WTC11 (cell line): ENCODE measurements at regions not wholly inside any gene's neighbourhood (a gene's known extent, or its start where the extent isn't known, plus 50 kb on each side); places are given as distances from the start of the nearest gene placed in this dataset.

Experiments
- ATAC-seq: fragments of 200-7000 bp; cut with Tn5 transposase; 2 replicates; pipeline ENCODE4 v1.10.0; 2021; ENCODE audit warnings: mild to moderate bottlenecking, moderate library complexity
- CTCF ChIA-PET: fragments of 300-600 bp; sonication (Branson Sonifier 250); formaldehyde crosslinking; loops from one replicate; lab custom pipeline; 2021; ENCODE audit warnings: antibody characterized with exemption; lab: Charles Lee
- POLR2A ChIA-PET: fragments of 350-600 bp; sonication (Branson Sonifier 250); formaldehyde crosslinking; loops from one replicate; lab custom pipeline; 2021; ENCODE audit warnings: antibody characterized with exemption; lab: Charles Lee
- DNase-seq: peaks from one replicate; pipeline ENCODE4 v3.0.0; 2021; ENCODE audit warnings: low spot score
- H3K27ac Mint-ChIP-seq: 2 replicates; pipeline ENCODE4 v1.8.0; 2021; ENCODE audit warnings: mixed read lengths
- H3K27me3 Mint-ChIP-seq: 2 replicates; pipeline ENCODE4 v1.8.0; 2021; ENCODE audit warnings: low read depth, mild to moderate bottlenecking, moderate library complexity, mixed read lengths
- H3K36me3 Mint-ChIP-seq: 2 replicates; pipeline ENCODE4 v1.8.0; 2021; ENCODE audit warnings: mixed read lengths
- H3K4me1 Mint-ChIP-seq: 2 replicates; pipeline ENCODE4 v1.8.0; 2022; ENCODE audit warnings: mixed read lengths
- H3K4me3 Mint-ChIP-seq: 2 replicates; pipeline ENCODE4 v1.8.0; 2021; ENCODE audit warnings: mild to moderate bottlenecking, moderate library complexity, mixed read lengths
- H3K9me3 Mint-ChIP-seq: 2 replicates; pipeline ENCODE4 v1.8.0; 2021; ENCODE audit warnings: mixed read lengths
- ATF2 ChIP-seq: sonication (generic); formaldehyde crosslinking; IDR thresholded peaks from 2 replicates; pipeline ENCODE4 v1.8.1; 2022; ENCODE audit warnings: low read depth, missing genetic modification reagents, borderline replicate concordance
- CTCF ChIP-seq: fragments of 200-600 bp; IDR thresholded peaks from 2 replicates; pipeline ENCODE4 v1.8.0; 2022; ENCODE audit warnings: antibody characterized with exemption
- EMX1 ChIP-seq: fragments of 250-450 bp; sonication (Bioruptor Pico); IDR thresholded peaks from 2 replicates; pipeline ENCODE4 v1.8.0; 2021; ENCODE audit warnings: mild to moderate bottlenecking
- ETV6 ChIP-seq: sonication (generic); formaldehyde crosslinking; IDR thresholded peaks from 2 replicates; pipeline ENCODE4 v1.8.1; 2022; ENCODE audit warnings: mild to moderate bottlenecking, missing genetic modification reagents
- GTF2I ChIP-seq: fragments of 250-450 bp; sonication (Bioruptor Pico); conservative IDR thresholded peaks from 2 replicates; pipeline ENCODE4 v1.4.0; 2021; ENCODE audit warnings: mild to moderate bottlenecking
- HMGXB4 ChIP-seq: sonication (generic); formaldehyde crosslinking; IDR thresholded peaks from 2 replicates; pipeline ENCODE4 v1.8.1; 2023; ENCODE audit warnings: mild to moderate bottlenecking, moderate library complexity, missing genetic modification reagents
- MAX ChIP-seq: sonication (generic); formaldehyde crosslinking; IDR thresholded peaks from 2 replicates; pipeline ENCODE4 v1.8.0; 2022; ENCODE audit warnings: mild to moderate bottlenecking, missing genetic modification reagents
- RORB ChIP-seq: fragments of 250-450 bp; sonication (Bioruptor Pico); IDR thresholded peaks from 2 replicates; pipeline ENCODE4 v1.9.0; 2021; ENCODE audit warnings: mild to moderate bottlenecking
- TP53 ChIP-seq: sonication (generic); formaldehyde crosslinking; IDR thresholded peaks from 2 replicates; pipeline ENCODE4 v1.8.1; 2023; ENCODE audit warnings: mild to moderate bottlenecking, missing genetic modification reagents
- USF1 ChIP-seq: sonication (generic); formaldehyde crosslinking; IDR thresholded peaks from 2 replicates; pipeline ENCODE4 v1.8.0; 2022; ENCODE audit warnings: mild to moderate bottlenecking, missing genetic modification reagents
- ZNF219 ChIP-seq: sonication (generic); formaldehyde crosslinking; IDR thresholded peaks from 2 replicates; pipeline ENCODE4 v1.8.0; 2023; ENCODE audit warnings: missing genetic modification reagents, mild to moderate bottlenecking, borderline replicate concordance
- ZNF232 ChIP-seq: sonication (generic); formaldehyde crosslinking; IDR thresholded peaks from 2 replicates; pipeline ENCODE4 v1.8.0; 2022; ENCODE audit warnings: mild to moderate bottlenecking, missing genetic modification reagents

- CTCF ChIA-PET = interaction anchor here (0.6 to 3.8 kb wide), 40 partner anchors 9 to 915 kb away, joined by 3 to 56 read pairs (median 4); no protein-coding TSS in a partner anchor
- Mint-ChIP-seq H3K9me3 (no peaks in the 10 kb centered on the region), H3K27me3 (peaks cover 22% of the 10 kb centered on the region), H3K36me3 (no peaks in the 10 kb centered on the region), H3K27ac (no peak overlapping the region)
- peak; percentile 81 for DNase-seq
- TF ChIP-seq MAX (CRISPR knock-in tag) = no peak
- peak; percentile 41 for TF ChIP-seq CTCF
- TF ChIP-seq GTF2I (CRISPR knock-in tag) = no peak
- TF ChIP-seq, all 79 proteins: peak for 1
- POLR2A ChIA-PET = no interaction called here
- peak; percentile 96 for ATAC-seq
- peaks cover 4% of the 10 kb centered on the region for H3K4me1 Mint-ChIP-seq
- no peak overlapping the region for H3K4me3 Mint-ChIP-seq
These were observed 89.8 kb upstream of the PAX1 start for GRCh38 chr20:21615617-21616080.

- DNase-seq = no peak
- ChIA-PET CTCF (interaction anchor here (0.6 to 3.8 kb wide), 38 partner anchors 8 to 915 kb away, joined by 3 to 56 read pairs (median 4); no protein-coding TSS in a partner anchor), POLR2A (no interaction called here)
These were observed 90.5 kb upstream of the PAX1 start for GRCh38 chr20:21614980-21615379.

GRCh38 chr20:21613512-21613911 is 92.0 kb upstream of the PAX1 start:
- ATAC-seq (no peak), DNase-seq (no peak)
- peaks cover 18% of the 10 kb centered on the region for H3K27me3 Mint-ChIP-seq
- H3K9me3 Mint-ChIP-seq = no peaks in the 10 kb centered on the region
- no peak overlapping the region for H3K4me3 Mint-ChIP-seq
- POLR2A ChIA-PET = no interaction called here
- peaks cover 4% of the 10 kb centered on the region for H3K4me1 Mint-ChIP-seq
- TF ChIP-seq ATF2 (no peak), ZNF232 (CRISPR knock-in tag) (no peak), USF1 (no peak), ZNF219 (CRISPR knock-in tag) (no peak), RORB (CRISPR knock-in tag) (no peak)
- TF ChIP-seq, all 79 proteins: peak for 0
- no peak overlapping the region for H3K27ac Mint-ChIP-seq
- H3K36me3 Mint-ChIP-seq = no peaks in the 10 kb centered on the region
- CTCF ChIA-PET = interaction anchor here (0.6 to 3.8 kb wide), 5 partner anchors 9 to 200 kb away, joined by 3 to 56 read pairs (median 6); no protein-coding TSS in a partner anchor

More at GRCh38 chr20:21614980-21615379, 90.5 kb upstream of the PAX1 start:
- Mint-ChIP-seq H3K27me3 (peaks cover 22% of the 10 kb centered on the region), H3K4me1 (peaks cover 4% of the 10 kb centered on the region), H3K36me3 (no peaks in the 10 kb centered on the region), H3K9me3 (no peaks in the 10 kb centered on the region), H3K4me3 (no peak overlapping the region), H3K27ac (no peak overlapping the region)
- no peak for ATAC-seq
- TF ChIP-seq ETV6 (CRISPR knock-in tag) (no peak), EMX1 (CRISPR knock-in tag) (no peak), ZNF219 (CRISPR knock-in tag) (no peak), HMGXB4 (CRISPR knock-in tag) (no peak), TP53 (no peak), CTCF (no peak)
- TF ChIP-seq, all 79 proteins: peak for 0
